C4-2B (cell line): ENCODE measurements at regions not wholly inside any gene's neighbourhood (a gene's known extent, or its start where the extent isn't known, plus 50 kb on each side); places are given as distances from the start of the nearest gene placed in this dataset.

Experiments
- CTCF ChIP-seq: fragments of 450-650 bp; conservative IDR thresholded peaks from 2 replicates; pipeline ENCODE4 v1.5.1; 2017; ENCODE audit warnings: mild to moderate bottlenecking
- ZFX ChIP-seq: fragments of 450-650 bp; IDR thresholded peaks from 2 replicates; pipeline ENCODE4 v1.6.1; 2017

- no peak for TF ChIP-seq CTCF
- TF ChIP-seq ZFX: no peak
Measured at GRCh38 chr3:18190646-18191045, 234.5 kb downstream of the SATB1 start.
